Stimulated activated CD4-positive, alpha-beta T cell treated with anti-CD3 and anti-CD28 coated beads, Interleukin-4, amount 100 ng/mL, for 24 hours (primary cell): ENCODE measurements at regions not wholly inside any gene's neighbourhood (a gene's known extent, or its start where the extent isn't known, plus 50 kb on each side); places are given as distances from the start of the nearest gene placed in this dataset.

Experiments
- DNase-seq: peaks from one replicate; pipeline ENCODE4 v3.0.0-alpha.2; 2020

GRCh38 chr1:30280572-30280971, 442.8 kb downstream of the MATN1 start:
- DNase-seq: no peak

- DNase-seq: no peak
Measured at GRCh38 chr1:30277911-30278310, 445.5 kb downstream of the MATN1 start.

GRCh38 chr1:30277415-30277814, 446.0 kb downstream of the MATN1 start:
- no peak for DNase-seq

- DNase-seq: no peak
Measured at GRCh38 chr1:30275926-30276764, 447.2 kb downstream of the MATN1 start.

GRCh38 chr1:30274976-30275621, 448.3 kb downstream of the MATN1 start:
- DNase-seq: no peak

- DNase-seq: no peak
Measured at GRCh38 chr1:30274173-30274970, 449.0 kb downstream of the MATN1 start.

- DNase-seq: no peak
Measured at GRCh38 chr1:30273456-30273855, 449.9 kb downstream of the MATN1 start.

GRCh38 chr1:30273021-30273325, 450.4 kb downstream of the MATN1 start:
- DNase-seq: no peak

- no peak for DNase-seq
Measured at GRCh38 chr1:30272277-30273020, 450.9 kb downstream of the MATN1 start.

GRCh38 chr1:30271401-30272276, 451.7 kb downstream of the MATN1 start:
- no peak for DNase-seq

- no peak for DNase-seq
Measured at GRCh38 chr1:30270461-30270860, 452.9 kb downstream of the MATN1 start.

- DNase-seq: no peak
Measured at GRCh38 chr1:30268923-30269666, 454.3 kb downstream of the MATN1 start.

- DNase-seq: no peak
Measured at GRCh38 chr1:30267856-30268255, 455.5 kb downstream of the MATN1 start.

GRCh38 chr1:30267046-30267445, 456.3 kb downstream of the MATN1 start:
- no peak for DNase-seq

- no peak for DNase-seq
Measured at GRCh38 chr1:30265127-30266070, 458.0 kb downstream of the MATN1 start.

- no peak for DNase-seq
Measured at GRCh38 chr1:30264672-30265025, 458.7 kb downstream of the MATN1 start.

- no peak for DNase-seq
Measured at GRCh38 chr1:30263888-30264671, 459.3 kb downstream of the MATN1 start.

GRCh38 chr1:30263405-30263804, 460.0 kb downstream of the MATN1 start:
- no peak for DNase-seq

GRCh38 chr1:30262158-30262557, 461.2 kb downstream of the MATN1 start:
- no peak for DNase-seq
